ENCODE measurements at regions not wholly inside any gene's neighbourhood (a gene's known extent, or its start where the extent isn't known, plus 50 kb on each side); places are given as distances from the start of the nearest gene placed in this dataset.

DNA sequence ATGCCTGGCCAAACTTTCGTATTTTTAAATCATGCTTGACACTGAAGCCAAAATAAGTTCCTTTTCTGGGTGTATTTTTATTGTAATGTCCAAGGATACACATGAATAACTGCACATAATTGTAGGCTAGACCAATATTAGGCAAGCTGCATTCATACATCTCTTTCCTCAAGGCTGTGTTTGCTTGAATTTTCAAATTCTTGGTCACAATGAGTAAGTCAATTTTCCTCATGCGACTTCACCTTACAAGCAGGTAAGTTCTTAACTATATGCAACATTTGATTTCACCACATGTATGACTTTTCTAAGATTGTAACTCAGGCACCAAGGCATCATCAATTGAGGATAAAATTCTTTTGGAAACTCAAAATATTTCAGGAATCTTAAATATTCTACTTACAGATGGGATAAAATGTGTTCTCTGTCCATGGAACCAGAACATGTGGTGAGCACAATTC, 112.4 kb upstream of the ZNF217 start:
- H3K27ac Mint-ChIP-seq, result peak overlapping the region; percentile 98
- peaks cover 29% of the 10 kb centered on the region for H3K4me1 Mint-ChIP-seq
- H2AFZ ChIP-seq (replicated peaks), result peak overlapping the region; percentile 83
- H3K36me3 Mint-ChIP-seq, result no peaks in the 10 kb centered on the region
- H3K9me3 Mint-ChIP-seq, result no peaks in the 10 kb centered on the region
- TF ChIP-seq EZH2phosphoT487 (IDR thresholded peaks at IDR 0.05), result no peak
- TF ChIP-seq EZH2 (IDR thresholded peaks at IDR 0.05), result no peak
- H3K4me3 ChIP-seq, result no peak overlapping the region
- no peak overlapping the region for H3K9ac ChIP-seq
- H3K36me3 ChIP-seq, result no peaks in the 10 kb centered on the region
- no peaks in the 10 kb centered on the region for H3K9me3 ChIP-seq (ENCODE audit: low read depth)
- no peaks in the 10 kb centered on the region for H3K79me2 ChIP-seq (ENCODE audit: low read depth)
- H3K27me3 Mint-ChIP-seq (ENCODE audit: insufficient read depth, low read depth), result no peaks in the 10 kb centered on the region
- H3K4me3 Mint-ChIP-seq, result no peak overlapping the region
- no peaks in the 10 kb centered on the region for H4K20me1 ChIP-seq (ENCODE audit: low read depth)
- no peak for DNase-seq (ENCODE audit: low spot score)
- peaks cover 18% of the 10 kb centered on the region for H3K4me1 ChIP-seq
- no peak overlapping the region for H3K27ac ChIP-seq
- H3K4me2 ChIP-seq, result no peak overlapping the region
- no peaks in the 10 kb centered on the region for H3K27me3 ChIP-seq
- H3F3A ChIP-seq (ENCODE audit: low read depth), result peaks cover 23% of the 10 kb centered on the region

DNA sequence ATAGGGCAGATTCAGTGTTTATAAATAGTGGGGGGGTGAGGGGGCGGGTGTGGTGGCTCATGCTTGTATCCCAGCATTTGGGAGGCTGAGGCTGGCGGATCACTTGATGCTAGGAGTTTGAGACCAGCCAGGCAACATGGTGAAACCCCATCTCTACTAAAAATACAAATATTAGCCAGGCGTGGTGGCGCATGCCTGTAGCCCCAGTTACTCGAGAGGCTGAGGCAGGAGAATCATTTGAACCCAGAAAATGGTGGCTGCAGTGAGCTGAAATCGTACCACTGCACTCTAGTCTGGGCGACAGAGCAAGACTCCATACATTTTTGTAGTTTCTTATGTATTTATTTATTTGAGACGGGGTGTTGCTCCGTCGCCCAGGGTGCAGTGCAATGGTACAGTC, 109.0 kb upstream of the ZNF217 start:
- H3K27me3 Mint-ChIP-seq (ENCODE audit: insufficient read depth, low read depth), result no peaks in the 10 kb centered on the region
- Histone ChIP-seq H3K4me2 (no peak overlapping the region), H3K4me1 (peaks cover 14% of the 10 kb centered on the region), H3K9ac (no peak overlapping the region), H4K20me1 (ENCODE audit: low read depth) (no peaks in the 10 kb centered on the region), H3K27ac (no peak overlapping the region), H3K27me3 (no peaks in the 10 kb centered on the region), H3K79me2 (ENCODE audit: low read depth) (no peaks in the 10 kb centered on the region), H3K4me3 (no peak overlapping the region), H3K36me3 (no peaks in the 10 kb centered on the region), H3K9me3 (ENCODE audit: low read depth) (no peaks in the 10 kb centered on the region), H3F3A (ENCODE audit: low read depth) (peaks cover 14% of the 10 kb centered on the region), H2AFZ (replicated peaks) (no peak overlapping the region)
- H3K4me3 Mint-ChIP-seq, result no peak overlapping the region
- TF ChIP-seq EZH2phosphoT487 (IDR thresholded peaks at IDR 0.05) (no peak), EZH2 (IDR thresholded peaks at IDR 0.05) (no peak)
- TF ChIP-seq, protein P1, sequence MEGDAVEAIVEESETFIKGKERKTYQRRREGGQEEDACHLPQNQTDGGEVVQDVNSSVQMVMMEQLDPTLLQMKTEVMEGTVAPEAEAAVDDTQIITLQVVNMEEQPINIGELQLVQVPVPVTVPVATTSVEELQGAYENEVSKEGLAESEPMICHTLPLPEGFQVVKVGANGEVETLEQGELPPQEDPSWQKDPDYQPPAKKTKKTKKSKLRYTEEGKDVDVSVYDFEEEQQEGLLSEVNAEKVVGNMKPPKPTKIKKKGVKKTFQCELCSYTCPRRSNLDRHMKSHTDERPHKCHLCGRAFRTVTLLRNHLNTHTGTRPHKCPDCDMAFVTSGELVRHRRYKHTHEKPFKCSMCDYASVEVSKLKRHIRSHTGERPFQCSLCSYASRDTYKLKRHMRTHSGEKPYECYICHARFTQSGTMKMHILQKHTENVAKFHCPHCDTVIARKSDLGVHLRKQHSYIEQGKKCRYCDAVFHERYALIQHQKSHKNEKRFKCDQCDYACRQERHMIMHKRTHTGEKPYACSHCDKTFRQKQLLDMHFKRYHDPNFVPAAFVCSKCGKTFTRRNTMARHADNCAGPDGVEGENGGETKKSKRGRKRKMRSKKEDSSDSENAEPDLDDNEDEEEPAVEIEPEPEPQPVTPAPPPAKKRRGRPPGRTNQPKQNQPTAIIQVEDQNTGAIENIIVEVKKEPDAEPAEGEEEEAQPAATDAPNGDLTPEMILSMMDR (IDR thresholded peaks at IDR 0.05), result no peak
- DNase-seq (ENCODE audit: low spot score), result no peak
- H3K36me3 Mint-ChIP-seq, result no peaks in the 10 kb centered on the region
- no peak overlapping the region for H3K27ac Mint-ChIP-seq
- peaks cover 17% of the 10 kb centered on the region for H3K4me1 Mint-ChIP-seq
- H3K9me3 Mint-ChIP-seq, result no peaks in the 10 kb centered on the region

DNA sequence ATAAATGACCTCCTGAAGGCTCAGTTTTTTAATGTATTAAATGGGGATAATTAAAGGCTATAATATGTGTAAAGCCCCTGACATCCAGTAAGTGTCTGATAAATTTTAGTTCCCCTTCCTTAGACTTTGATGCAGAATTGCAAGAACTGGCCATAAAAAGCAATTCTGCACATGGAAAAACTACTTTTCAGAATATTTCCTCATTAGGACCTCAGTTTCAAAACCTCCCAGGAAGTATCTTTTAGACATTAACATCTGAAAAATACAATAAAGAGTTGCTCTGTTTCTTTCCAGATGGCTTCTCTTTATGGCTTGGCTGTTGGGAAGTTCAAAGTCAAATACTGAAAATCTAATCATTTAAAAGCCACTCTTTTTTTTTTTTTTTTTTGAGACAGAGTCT, 106.3 kb upstream of the ZNF217 start:
- H2AFZ ChIP-seq (replicated peaks), result no peak overlapping the region
- no peak overlapping the region for H3K27ac ChIP-seq
- H3K27ac Mint-ChIP-seq, result no peak overlapping the region
- no peaks in the 10 kb centered on the region for H3K36me3 ChIP-seq
- no peaks in the 10 kb centered on the region for H3K27me3 ChIP-seq
- no peak overlapping the region for H3K9ac ChIP-seq
- H3K4me1 ChIP-seq, result no peaks in the 10 kb centered on the region
- H3K4me3 ChIP-seq, result no peak overlapping the region
- no peaks in the 10 kb centered on the region for H3K9me3 Mint-ChIP-seq
- DNase-seq (ENCODE audit: low spot score), result no peak
- H3K36me3 Mint-ChIP-seq, result no peaks in the 10 kb centered on the region
- TF ChIP-seq, protein P1 (IDR thresholded peaks at IDR 0.05), result no peak
- TF ChIP-seq EZH2phosphoT487 (IDR thresholded peaks at IDR 0.05) (no peak), EZH2 (IDR thresholded peaks at IDR 0.05) (no peak)
- peaks cover 4% of the 10 kb centered on the region for H3K4me1 Mint-ChIP-seq
- no peaks in the 10 kb centered on the region for H4K20me1 ChIP-seq (ENCODE audit: low read depth)
- H3F3A ChIP-seq (ENCODE audit: low read depth), result no peaks in the 10 kb centered on the region
- no peaks in the 10 kb centered on the region for H3K9me3 ChIP-seq (ENCODE audit: low read depth)
- no peak overlapping the region for H3K4me2 ChIP-seq
- no peaks in the 10 kb centered on the region for H3K27me3 Mint-ChIP-seq (ENCODE audit: insufficient read depth, low read depth)
- no peak overlapping the region for H3K4me3 Mint-ChIP-seq
- no peaks in the 10 kb centered on the region for H3K79me2 ChIP-seq (ENCODE audit: low read depth)

DNA sequence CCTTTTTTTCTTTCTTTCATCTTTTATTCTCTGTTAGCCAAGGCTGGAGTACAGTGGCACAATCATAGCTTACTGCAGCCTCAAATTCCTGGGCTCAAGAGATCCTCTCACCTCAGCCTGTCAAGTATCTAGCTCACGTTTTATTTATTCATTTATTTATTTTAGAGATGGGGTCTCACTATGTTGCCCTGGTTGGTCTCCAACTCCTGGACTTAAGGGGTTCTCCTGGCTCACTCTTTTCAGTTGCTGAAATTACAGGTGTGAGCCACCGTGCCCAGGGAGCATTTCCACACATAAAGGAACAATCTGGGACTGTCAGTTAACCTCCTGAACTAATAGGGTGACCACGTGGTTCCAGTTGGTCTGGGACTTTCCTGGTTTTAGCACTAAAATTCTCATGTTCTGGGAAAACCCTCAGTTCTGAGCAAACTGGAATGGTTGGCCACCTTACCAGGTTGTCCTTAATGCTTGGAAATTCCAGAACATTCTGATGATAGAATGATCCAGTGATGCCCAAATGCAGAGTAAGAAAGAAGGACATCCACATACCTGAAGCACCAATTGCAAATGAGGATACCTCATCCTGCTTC, 105.5 kb upstream of the ZNF217 start:
- Histone ChIP-seq H4K20me1 (ENCODE audit: low read depth) (no peaks in the 10 kb centered on the region), H3K27me3 (no peaks in the 10 kb centered on the region), H3K36me3 (no peaks in the 10 kb centered on the region), H3K4me2 (no peak overlapping the region), H3K9me3 (ENCODE audit: low read depth) (no peaks in the 10 kb centered on the region), H3K9ac (no peak overlapping the region), H3F3A (ENCODE audit: low read depth) (no peaks in the 10 kb centered on the region), H3K4me1 (no peaks in the 10 kb centered on the region), H3K4me3 (no peak overlapping the region), H2AFZ (replicated peaks) (no peak overlapping the region), H3K27ac (no peak overlapping the region), H3K79me2 (ENCODE audit: low read depth) (no peaks in the 10 kb centered on the region)
- no peak for DNase-seq (ENCODE audit: low spot score)
- Mint-ChIP-seq H3K4me1 (peaks cover 4% of the 10 kb centered on the region), H3K4me3 (no peak overlapping the region), H3K36me3 (no peaks in the 10 kb centered on the region), H3K9me3 (no peaks in the 10 kb centered on the region), H3K27me3 (ENCODE audit: insufficient read depth, low read depth) (no peaks in the 10 kb centered on the region), H3K27ac (no peak overlapping the region)
- TF ChIP-seq EZH2 (IDR thresholded peaks at IDR 0.05) (no peak), EZH2phosphoT487 (IDR thresholded peaks at IDR 0.05) (no peak)
- TF ChIP-seq, protein P1 (IDR thresholded peaks at IDR 0.05), result no peak

All from neural progenitor cell (in vitro differentiated cells).